ENCODE measurements at regions not wholly inside any gene's neighbourhood (a gene's known extent, or its start where the extent isn't known, plus 50 kb on each side); places are given as distances from the start of the nearest gene placed in this dataset.

GRCh38 chr6:148653138-148653776 lies 93.6 kb upstream of the UST start:
- no peak for DNase-seq (ENCODE audit: low spot score)

GRCh38 chr6:148657048-148657447 lies 89.8 kb upstream of the UST start:
- no peak for DNase-seq (ENCODE audit: low spot score)

- no peak for DNase-seq (ENCODE audit: low spot score)
Measured at GRCh38 chr6:148658681-148659430, 88.0 kb upstream of the UST start.

GRCh38 chr6:148667395-148667794 lies 79.4 kb upstream of the UST start:
- DNase-seq (ENCODE audit: low spot score), result no peak

- DNase-seq (ENCODE audit: low spot score), result no peak
Measured at GRCh38 chr6:148671085-148671484, 75.7 kb upstream of the UST start.

GRCh38 chr6:148671952-148672351 lies 74.9 kb upstream of the UST start:
- no peak for DNase-seq (ENCODE audit: low spot score)

GRCh38 chr6:148674306-148674705 lies 72.5 kb upstream of the UST start:
- no peak for DNase-seq (ENCODE audit: low spot score)

- DNase-seq (ENCODE audit: low spot score), result no peak
Measured at GRCh38 chr6:148677594-148678476, 69.0 kb upstream of the UST start.

- no peak for DNase-seq (ENCODE audit: low spot score)
Measured at GRCh38 chr6:148678682-148679081, 68.1 kb upstream of the UST start.

- no peak for DNase-seq (ENCODE audit: low spot score)
Measured at GRCh38 chr6:148681666-148682065, 65.2 kb upstream of the UST start.

GRCh38 chr6:148682252-148682651 lies 64.6 kb upstream of the UST start:
- DNase-seq (ENCODE audit: low spot score), result no peak

GRCh38 chr6:148682990-148683389 lies 63.8 kb upstream of the UST start:
- no peak for DNase-seq (ENCODE audit: low spot score)

GRCh38 chr6:148689168-148689567 lies 57.7 kb upstream of the UST start:
- DNase-seq (ENCODE audit: low spot score), result no peak

- no peak for DNase-seq (ENCODE audit: low spot score)
Measured at GRCh38 chr6:148693882-148694484, 52.8 kb upstream of the UST start.
